HCT116 (cell line): ENCODE measurements at regions not wholly inside any gene's neighbourhood (a gene's known extent, or its start where the extent isn't known, plus 50 kb on each side); places are given as distances from the start of the nearest gene placed in this dataset.
"Not testable (repeated sequence)": the region's sequence is repeated elsewhere in the genome, so short reads cannot be mapped to it uniquely, and the experiment has no call there.

Experiments used
- ATAC-seq: fragments of 200-7000 bp; cut with Tn5 transposase; 2 replicates; pipeline ENCODE4 v1.9.1; 2020; ENCODE audit warnings: mild to moderate bottlenecking, moderate library complexity
- BruUV-seq: library from RNA; stranded (reverse); fragments of 400-500 nt; replicated peaks from 2 replicates; lab custom pipeline; 2021; lab: Mats Ljungman, UMichigan
- CTCF ChIA-PET: fragments of 300-600 bp; sonication (Branson Sonifier 250); formaldehyde crosslinking; loops from one replicate; lab custom pipeline; 2021; ENCODE audit warnings: antibody characterized with exemption; lab: Charles Lee
- POLR2A ChIA-PET: fragments of 300-600, 350-600 bp; sonication (Branson Sonifier 250); formaldehyde crosslinking; loops from one replicate; lab custom pipeline; 2021; ENCODE audit warnings: antibody characterized with exemption; lab: Charles Lee
- RAD21 ChIA-PET, 2 experiments: fragments of 300-600 bp; sonication (Branson Sonifier 250); formaldehyde crosslinking; loops; one replicate each; lab custom pipeline; 2023; ENCODE audit warnings: low total read pairs in 2 of 2; ENCODE audit not compliant: uncharacterized antibody in 2 of 2, unreplicated experiment in 2 of 2, low non-redundant PET in 1 of 2; lab: Charles Lee
- DNase-seq: peaks from one replicate; pipeline ENCODE4 v3.0.0-alpha.2; 2010; ENCODE audit warnings: low read depth, low spot score
- H2AFZ ChIP-seq: fragments of 200-600 bp; shearing (Covaris generic), sonication (generic); 2 replicates; pipeline ENCODE4 v1.6.1; 2017; ENCODE audit warnings: low read depth, mixed run types, mixed read lengths, antibody characterized with exemption, low read length; ENCODE audit not compliant: poor library complexity, severe bottlenecking
- H3K27ac ChIP-seq: 2 replicates; pipeline ENCODE4 v1.5.1; 2012; ENCODE audit warnings: low read depth, low read length
- H3K27me3 ChIP-seq: fragments of 200-600 bp; sonication (generic); 2 replicates; pipeline ENCODE4 v1.6.1; 2016; ENCODE audit warnings: mixed run types, low read length, mixed read lengths; ENCODE audit not compliant: insufficient read depth
- H3K36me3 ChIP-seq, 2 experiments: fragments of 200-500 bp in 1 of 2; fragments of 200-600 bp in 1 of 2; sonication (Bioruptor generic) in 1 of 2; sonication (generic) in 1 of 2; 2 replicates each; pipeline versions ENCODE4 v1.5.1 to v1.6.1; 2014 to 2016; ENCODE audit warnings: low read length in 2 of 2, inconsistent platforms in 1 of 2, mixed read lengths in 1 of 2, mixed run types in 1 of 2; ENCODE audit not compliant: insufficient read depth in 2 of 2, control insufficient read depth in 1 of 2
- H3K4me1 ChIP-seq, 2 experiments: fragments of 200-600 bp in 1 of 2; sonication (generic) in 1 of 2; 2 replicates each; pipeline versions ENCODE4 v1.5.1 to v1.6.1; 2012 to 2017; ENCODE audit warnings: low read length in 2 of 2, inconsistent platforms in 1 of 2, mild to moderate bottlenecking in 1 of 2, mixed read lengths in 1 of 2, mixed run types in 1 of 2, moderate library complexity in 1 of 2; ENCODE audit not compliant: insufficient read depth in 2 of 2, control insufficient read depth in 1 of 2
- H3K4me2 ChIP-seq: fragments of 200-600 bp; sonication (generic); 2 replicates; pipeline ENCODE4 v1.6.1; 2017; ENCODE audit warnings: mixed run types, low read length, mixed read lengths
- H3K4me3 ChIP-seq, 2 experiments: fragments of 200-600 bp in 1 of 2; sonication (generic) in 1 of 2; replicated peaks in 1 of 2; 2 replicates each; pipeline ENCODE4 v1.5.1; 2011 to 2016; ENCODE audit warnings: low read length in 2 of 2, control low read depth in 1 of 2, low read depth in 1 of 2, mild to moderate bottlenecking in 1 of 2, mixed read lengths in 1 of 2, mixed run types in 1 of 2
- H3K79me2 ChIP-seq: fragments of 200-600 bp; sonication (generic); 2 replicates; pipeline ENCODE4 v1.6.1; 2017; ENCODE audit warnings: mild to moderate bottlenecking, mixed run types, low read length, moderate library complexity, mixed read lengths; ENCODE audit not compliant: insufficient read depth
- H3K9ac ChIP-seq: fragments of 200-600 bp; sonication (generic); 2 replicates; pipeline ENCODE4 v1.6.1; 2016; ENCODE audit warnings: low read length, mixed read lengths
- H3K9me2 ChIP-seq: fragments of 200-600 bp; sonication (generic), shearing (Covaris generic); 2 replicates; pipeline ENCODE4 v1.6.1; 2017; ENCODE audit warnings: mixed run types, mild to moderate bottlenecking, moderate library complexity; ENCODE audit not compliant: insufficient read depth
- H3K9me3 ChIP-seq, 2 experiments: fragments of 200-500 bp in 1 of 2; fragments of 200-600 bp in 1 of 2; sonication (Bioruptor generic) in 1 of 2; sonication (generic) in 1 of 2; 2 replicates each; pipeline ENCODE4 v1.6.1; 2014 to 2017; ENCODE audit warnings: low read length in 2 of 2, mixed read lengths in 2 of 2, inconsistent platforms in 1 of 2, low read depth in 1 of 2, mild to moderate bottlenecking in 1 of 2, mixed run types in 1 of 2, moderate library complexity in 1 of 2; ENCODE audit not compliant: control insufficient read depth in 1 of 2, insufficient read depth in 1 of 2
- H4K20me1 ChIP-seq: fragments of 200-600 bp; sonication (generic), shearing (Covaris generic); 2 replicates; pipeline ENCODE4 v1.6.1; 2017; ENCODE audit warnings: mixed run types, mild to moderate bottlenecking, moderate library complexity; ENCODE audit not compliant: insufficient read depth
- ELF1 ChIP-seq: IDR thresholded peaks from 2 replicates; pipeline ENCODE4 v1.6.1; 2012; ENCODE audit warnings: low read depth, borderline replicate concordance
- EZH2phosphoT487 ChIP-seq: fragments of 200-600 bp; IDR thresholded peaks from 2 replicates; pipeline ENCODE4 v1.6.1; 2018; ENCODE audit warnings: antibody characterized with exemption, borderline replicate concordance
- FOSL1 ChIP-seq: IDR thresholded peaks from 2 replicates; pipeline ENCODE4 v1.6.1; 2012; ENCODE audit warnings: low read depth
- JUND ChIP-seq: IDR thresholded peaks from 2 replicates; pipeline ENCODE4 v1.6.1; 2012
- MAX ChIP-seq: IDR thresholded peaks from 2 replicates; pipeline ENCODE4 v1.6.1; 2012
- ZBTB33 ChIP-seq: IDR thresholded peaks from 2 replicates; pipeline ENCODE4 v1.6.1; 2011; ENCODE audit warnings: mild to moderate bottlenecking, low read length, moderate library complexity; ENCODE audit not compliant: insufficient replicate concordance; ENCODE audit errors: extremely low read depth
- ZNF274 ChIP-seq: fragments of 200-500 bp; sonication (Bioruptor generic); IDR thresholded peaks from 2 replicates; pipeline ENCODE4 v1.6.1; 2014; ENCODE audit warnings: mild to moderate bottlenecking, low read depth, low read length, inconsistent platforms
- intact Hi-C: fragments of 100-400 bp; cut with micrococcal nuclease; formaldehyde crosslinking; loops from 2 replicates; pipeline ENCODE4 v1.10.0; 2022
- TF ChIP-seq, protein P1 (sequence below), 3 experiments: fragments of 200-600 bp in 1 of 3; sonication (generic) in 1 of 3; IDR thresholded peaks in 2 of 3; conservative IDR thresholded peaks in 1 of 3; 2 replicates each; pipeline ENCODE4 v1.5.1; 2012 to 2017; ENCODE audit warnings: low read depth in 2 of 3, low read length in 2 of 3, antibody characterized with exemption in 1 of 3, borderline replicate concordance in 1 of 3, control low read depth in 1 of 3, mild to moderate bottlenecking in 1 of 3, mixed read lengths in 1 of 3, mixed run types in 1 of 3, moderate library complexity in 1 of 3; ENCODE audit not compliant: insufficient read depth in 1 of 3

DNA sequence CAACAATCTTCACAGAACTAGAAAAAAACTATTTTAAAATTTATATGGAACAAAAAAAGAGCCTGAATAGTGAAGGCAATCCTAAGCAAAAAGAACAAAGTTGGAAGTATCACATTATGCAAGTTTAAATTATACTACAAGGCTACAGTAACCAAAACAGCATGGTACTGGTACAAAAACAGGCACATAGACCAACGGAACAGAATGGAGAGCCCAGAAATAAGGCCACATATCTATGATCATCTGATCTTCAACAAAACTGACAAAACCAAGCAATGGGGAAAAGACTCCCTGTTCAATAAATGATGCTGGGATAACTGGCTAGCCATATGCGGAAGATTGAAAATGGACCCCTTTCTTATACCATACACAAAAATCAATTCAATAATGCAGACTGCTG is 74.4 kb upstream of the RTN4 start:
- RAD21 ChIA-PET, H3K27ac ChIP-seq, DNase-seq, H3K4me1 ChIP-seq, H3K9me3 ChIP-seq, H4K20me1 ChIP-seq, CTCF ChIA-PET, H3K27me3 ChIP-seq, H3K4me3 ChIP-seq, H3K36me3 ChIP-seq, H3K9ac ChIP-seq, H3K79me2 ChIP-seq, H3K4me2 ChIP-seq, H3K9me2 ChIP-seq, H2AFZ ChIP-seq, BruUV-seq, ATAC-seq, POLR2A ChIA-PET, intact Hi-C loops: not testable (repeated sequence)

- DNase-seq, result no peak
- H3K4me2 ChIP-seq, result no peak overlapping the region
- H3K27me3 ChIP-seq, result no peaks in the 10 kb centered on the region
- H3K9me3 ChIP-seq, result no peaks in the 10 kb centered on the region
- H3K9me2 ChIP-seq, result no peaks in the 10 kb centered on the region
- H3K9ac ChIP-seq, result no peak overlapping the region
- H3K4me1 ChIP-seq, result no peaks in the 10 kb centered on the region; a peak in 1 of 4 replicates
- RAD21 ChIA-PET, result no interaction called here
- no peak overlapping the region for H2AFZ ChIP-seq
- no peak overlapping the region for H3K4me3 ChIP-seq
- H3K36me3 ChIP-seq, result no peaks in the 10 kb centered on the region
- POLR2A ChIA-PET, result no interaction called here
- BruUV-seq, result no TSS peak
- ATAC-seq, result no peak
- CTCF ChIA-PET, result no interaction called here
- no peak overlapping the region for H3K27ac ChIP-seq
- TF ChIP-seq ELF1 (no peak), JUND (no peak), FOSL1 (no peak), EZH2phosphoT487 (no peak), ZBTB33 (no peak), ZNF274 (no peak), MAX (no peak)
- TF ChIP-seq, protein P1, sequence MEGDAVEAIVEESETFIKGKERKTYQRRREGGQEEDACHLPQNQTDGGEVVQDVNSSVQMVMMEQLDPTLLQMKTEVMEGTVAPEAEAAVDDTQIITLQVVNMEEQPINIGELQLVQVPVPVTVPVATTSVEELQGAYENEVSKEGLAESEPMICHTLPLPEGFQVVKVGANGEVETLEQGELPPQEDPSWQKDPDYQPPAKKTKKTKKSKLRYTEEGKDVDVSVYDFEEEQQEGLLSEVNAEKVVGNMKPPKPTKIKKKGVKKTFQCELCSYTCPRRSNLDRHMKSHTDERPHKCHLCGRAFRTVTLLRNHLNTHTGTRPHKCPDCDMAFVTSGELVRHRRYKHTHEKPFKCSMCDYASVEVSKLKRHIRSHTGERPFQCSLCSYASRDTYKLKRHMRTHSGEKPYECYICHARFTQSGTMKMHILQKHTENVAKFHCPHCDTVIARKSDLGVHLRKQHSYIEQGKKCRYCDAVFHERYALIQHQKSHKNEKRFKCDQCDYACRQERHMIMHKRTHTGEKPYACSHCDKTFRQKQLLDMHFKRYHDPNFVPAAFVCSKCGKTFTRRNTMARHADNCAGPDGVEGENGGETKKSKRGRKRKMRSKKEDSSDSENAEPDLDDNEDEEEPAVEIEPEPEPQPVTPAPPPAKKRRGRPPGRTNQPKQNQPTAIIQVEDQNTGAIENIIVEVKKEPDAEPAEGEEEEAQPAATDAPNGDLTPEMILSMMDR (IDR thresholded peaks at IDR 0.05 in 2 of 3, conservative IDR thresholded peaks at IDR 0.05 in 1 of 3; ENCODE audit: borderline replicate concordance in 1 of 3, insufficient read depth in 1 of 3, low read depth in 2 of 3, low read length in 2 of 3), result no peak
- H3K79me2 ChIP-seq, result no peaks in the 10 kb centered on the region
- intact Hi-C loops, result no loop called here
- no peaks in the 10 kb centered on the region for H4K20me1 ChIP-seq
These were observed 73.6 kb upstream of the RTN4 start for GRCh38 chr2:55123851-55124269.
